ENCODE measurements at regions not wholly inside any gene's neighbourhood (a gene's known extent, or its start where the extent isn't known, plus 50 kb on each side); places are given as distances from the start of the nearest gene placed in this dataset.

DNA sequence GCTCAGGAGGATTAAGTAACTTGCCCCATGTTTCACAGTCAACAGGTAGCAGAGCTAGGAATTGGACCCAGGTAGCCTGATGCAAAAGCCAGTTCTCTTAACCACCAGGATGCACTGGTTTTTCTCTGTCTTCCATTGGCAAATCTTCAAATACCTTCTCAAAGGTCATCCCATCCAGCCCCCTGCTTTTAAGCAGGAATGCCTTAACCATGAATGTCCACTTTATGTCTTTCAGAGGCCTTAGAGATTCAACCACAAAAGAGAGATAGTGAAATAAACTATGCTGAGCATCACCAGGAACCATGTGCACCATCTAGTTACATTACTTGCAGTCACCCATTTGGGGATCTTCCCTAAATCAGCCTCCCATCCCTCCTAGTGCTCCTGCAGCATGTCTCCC is 94.3 kb downstream of the C17orf67 start:
- DNase-seq (ENCODE audit: low spot score), result no peak

- no peak for DNase-seq (ENCODE audit: low spot score)
Observed at GRCh38 chr17:56739776-56740175, 93.9 kb downstream of the C17orf67 start.

DNA sequence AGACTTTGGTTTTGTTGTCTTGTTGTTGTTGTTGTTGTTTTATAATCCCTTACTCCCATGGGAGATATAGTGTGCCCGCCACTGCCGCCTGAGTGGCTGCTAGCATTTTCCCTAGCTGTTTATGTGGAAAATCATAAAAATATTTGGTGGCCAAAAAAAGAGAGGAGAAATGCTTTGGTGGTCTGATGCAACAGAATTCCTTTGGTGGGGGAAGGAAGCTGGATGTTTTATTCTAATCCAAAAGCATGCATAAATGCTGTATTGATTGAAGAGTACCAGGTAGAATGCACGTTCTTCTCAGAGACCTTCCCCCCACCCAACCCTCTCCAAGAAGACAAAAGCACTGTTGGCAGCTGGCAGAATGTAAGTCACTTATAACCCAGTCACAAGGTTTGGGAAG is 93.2 kb downstream of the C17orf67 start:
- DNase-seq (ENCODE audit: low spot score), result no peak
